Activated CD4-positive, alpha-beta T cell treated with anti-CD3 and anti-CD28 coated beads, Interleukin-2, amount 10 ng/mL, durations not matched to agents 24 days and 14 days (primary cell): ENCODE measurements at regions not wholly inside any gene's neighbourhood (a gene's known extent, or its start where the extent isn't known, plus 50 kb on each side); places are given as distances from the start of the nearest gene placed in this dataset.

Experiments used
- DNase-seq: peaks from one replicate; pipeline ENCODE4 v3.0.0; 2022
- H3K27ac Mint-ChIP-seq: one replicate; pipeline ENCODE4 v1.8.0; 2022; ENCODE audit warnings: mild to moderate bottlenecking, mixed read lengths
- H3K27me3 Mint-ChIP-seq: one replicate; pipeline ENCODE4 v1.8.0; 2022; ENCODE audit warnings: mixed read lengths
- H3K36me3 Mint-ChIP-seq: one replicate; pipeline ENCODE4 v1.8.0; 2022; ENCODE audit warnings: low read depth, mild to moderate bottlenecking, mixed read lengths
- H3K4me1 Mint-ChIP-seq: one replicate; pipeline ENCODE4 v1.8.0; 2021; ENCODE audit warnings: mixed read lengths
- H3K4me3 Mint-ChIP-seq: one replicate; pipeline ENCODE4 v1.8.0; 2022; ENCODE audit warnings: mild to moderate bottlenecking, moderate library complexity, mixed read lengths
- H3K9me3 Mint-ChIP-seq: one replicate; pipeline ENCODE4 v1.8.0; 2021; ENCODE audit warnings: mixed read lengths
- intact Hi-C: fragments of 100-400 bp; cut with micrococcal nuclease; formaldehyde crosslinking; loops from one replicate; pipeline ENCODE4 v1.15.1; 2023

- intact Hi-C loops = no loop called here
- Mint-ChIP-seq H3K36me3 (no peaks in the 10 kb centered on the region), H3K9me3 (no peaks in the 10 kb centered on the region), H3K4me3 (no peak overlapping the region), H3K27me3 (no peaks in the 10 kb centered on the region), H3K4me1 (no peaks in the 10 kb centered on the region), H3K27ac (no peak overlapping the region)
- no peak for DNase-seq
Observed at GRCh38 chr2:175475130-175475529, 293.6 kb upstream of the ATP5MC3 start.

- H3K27ac Mint-ChIP-seq = no peak overlapping the region
- H3K36me3 Mint-ChIP-seq = no peaks in the 10 kb centered on the region
- intact Hi-C loops = no loop called here
- no peak for DNase-seq
- H3K27me3 Mint-ChIP-seq = no peaks in the 10 kb centered on the region
- H3K9me3 Mint-ChIP-seq = no peaks in the 10 kb centered on the region
- no peaks in the 10 kb centered on the region for H3K4me1 Mint-ChIP-seq
- no peak overlapping the region for H3K4me3 Mint-ChIP-seq
Observed at GRCh38 chr2:175468431-175469098, 287.1 kb upstream of the ATP5MC3 start.

- no peak for DNase-seq
- Mint-ChIP-seq H3K4me1 (no peaks in the 10 kb centered on the region), H3K4me3 (no peak overlapping the region), H3K36me3 (no peaks in the 10 kb centered on the region), H3K27me3 (no peaks in the 10 kb centered on the region), H3K27ac (no peak overlapping the region), H3K9me3 (peaks cover 4% of the 10 kb centered on the region)
- intact Hi-C loops = no loop called here
Observed at GRCh38 chr2:175465101-175465500, 283.6 kb upstream of the ATP5MC3 start.

- no peaks in the 10 kb centered on the region for H3K27me3 Mint-ChIP-seq
- no peaks in the 10 kb centered on the region for H3K36me3 Mint-ChIP-seq
- no peak overlapping the region for H3K27ac Mint-ChIP-seq
- H3K4me3 Mint-ChIP-seq = no peak overlapping the region
- peaks cover 9% of the 10 kb centered on the region for H3K9me3 Mint-ChIP-seq
- H3K4me1 Mint-ChIP-seq = no peaks in the 10 kb centered on the region
- no peak for DNase-seq
- intact Hi-C loops = no loop called here
Observed at GRCh38 chr2:175464311-175464670, 282.8 kb upstream of the ATP5MC3 start.

- H3K27me3 Mint-ChIP-seq = no peaks in the 10 kb centered on the region
- intact Hi-C loops = no loop called here
Observed at GRCh38 chr2:175463589-175464310, 282.2 kb upstream of the ATP5MC3 start.

GRCh38 chr2:175463169-175463568 lies 281.7 kb upstream of the ATP5MC3 start:
- H3K4me1 Mint-ChIP-seq = no peaks in the 10 kb centered on the region
- peaks cover 9% of the 10 kb centered on the region for H3K9me3 Mint-ChIP-seq
- H3K36me3 Mint-ChIP-seq = no peaks in the 10 kb centered on the region
- H3K27ac Mint-ChIP-seq = no peak overlapping the region
- H3K27me3 Mint-ChIP-seq = no peaks in the 10 kb centered on the region
- intact Hi-C loops = no loop called here
- DNase-seq = no peak
- H3K4me3 Mint-ChIP-seq = no peak overlapping the region

More at GRCh38 chr2:175463589-175464310, 282.2 kb upstream of the ATP5MC3 start:
- H3K36me3 Mint-ChIP-seq = no peaks in the 10 kb centered on the region
- H3K4me3 Mint-ChIP-seq = no peak overlapping the region
- H3K9me3 Mint-ChIP-seq = peaks cover 9% of the 10 kb centered on the region
- no peak overlapping the region for H3K27ac Mint-ChIP-seq
- DNase-seq = no peak
- no peaks in the 10 kb centered on the region for H3K4me1 Mint-ChIP-seq

- Mint-ChIP-seq H3K36me3 (no peaks in the 10 kb centered on the region), H3K27ac (no peak overlapping the region), H3K4me1 (no peaks in the 10 kb centered on the region), H3K4me3 (no peak overlapping the region), H3K9me3 (peaks cover 9% of the 10 kb centered on the region), H3K27me3 (no peaks in the 10 kb centered on the region)
- DNase-seq = no peak
- intact Hi-C loops = no loop called here
Observed at GRCh38 chr2:175462246-175462645, 280.7 kb upstream of the ATP5MC3 start.

GRCh38 chr2:175461839-175462238 lies 280.3 kb upstream of the ATP5MC3 start:
- H3K4me1 Mint-ChIP-seq = no peaks in the 10 kb centered on the region
- H3K36me3 Mint-ChIP-seq = no peaks in the 10 kb centered on the region
- no peak overlapping the region for H3K27ac Mint-ChIP-seq
- peaks cover 9% of the 10 kb centered on the region for H3K9me3 Mint-ChIP-seq
- intact Hi-C loops = no loop called here
- H3K27me3 Mint-ChIP-seq = no peaks in the 10 kb centered on the region
- DNase-seq = no peak
- no peak overlapping the region for H3K4me3 Mint-ChIP-seq

GRCh38 chr2:175457895-175458448 lies 276.5 kb upstream of the ATP5MC3 start:
- H3K4me1 Mint-ChIP-seq = no peaks in the 10 kb centered on the region
- H3K9me3 Mint-ChIP-seq = peaks cover 9% of the 10 kb centered on the region
- no peak overlapping the region for H3K27ac Mint-ChIP-seq
- H3K4me3 Mint-ChIP-seq = no peak overlapping the region
- H3K36me3 Mint-ChIP-seq = no peaks in the 10 kb centered on the region
- intact Hi-C loops = no loop called here
- peaks cover 1% of the 10 kb centered on the region for H3K27me3 Mint-ChIP-seq
- no peak for DNase-seq

- no peak for DNase-seq
- Mint-ChIP-seq H3K9me3 (peaks cover 4% of the 10 kb centered on the region), H3K36me3 (no peaks in the 10 kb centered on the region), H3K27ac (no peak overlapping the region), H3K4me1 (no peaks in the 10 kb centered on the region), H3K4me3 (no peak overlapping the region), H3K27me3 (peaks cover 1% of the 10 kb centered on the region)
- intact Hi-C loops = no loop called here
Observed at GRCh38 chr2:175454953-175455389, 273.5 kb upstream of the ATP5MC3 start.

GRCh38 chr2:175450029-175450760 lies 268.7 kb upstream of the ATP5MC3 start:
- intact Hi-C loops = no loop called here
- H3K4me3 Mint-ChIP-seq = no peak overlapping the region
- no peaks in the 10 kb centered on the region for H3K4me1 Mint-ChIP-seq
- H3K9me3 Mint-ChIP-seq = no peaks in the 10 kb centered on the region
- H3K27ac Mint-ChIP-seq = no peak overlapping the region
- H3K27me3 Mint-ChIP-seq = peaks cover 1% of the 10 kb centered on the region
- H3K36me3 Mint-ChIP-seq = no peaks in the 10 kb centered on the region
- DNase-seq = no peak

- no peaks in the 10 kb centered on the region for H3K4me1 Mint-ChIP-seq
- H3K27ac Mint-ChIP-seq = no peak overlapping the region
- H3K36me3 Mint-ChIP-seq = no peaks in the 10 kb centered on the region
- no peaks in the 10 kb centered on the region for H3K9me3 Mint-ChIP-seq
- H3K27me3 Mint-ChIP-seq = peaks cover 1% of the 10 kb centered on the region
- intact Hi-C loops = no loop called here
- H3K4me3 Mint-ChIP-seq = no peak overlapping the region
- no peak for DNase-seq
Observed at GRCh38 chr2:175449616-175450015, 268.1 kb upstream of the ATP5MC3 start.

GRCh38 chr2:175446201-175446600 lies 264.7 kb upstream of the ATP5MC3 start:
- intact Hi-C loops = no loop called here
- no peaks in the 10 kb centered on the region for H3K27me3 Mint-ChIP-seq
- H3K4me1 Mint-ChIP-seq = no peaks in the 10 kb centered on the region
- DNase-seq = no peak
- no peak overlapping the region for H3K27ac Mint-ChIP-seq
- H3K36me3 Mint-ChIP-seq = no peaks in the 10 kb centered on the region
- H3K9me3 Mint-ChIP-seq = no peaks in the 10 kb centered on the region
- H3K4me3 Mint-ChIP-seq = no peak overlapping the region

GRCh38 chr2:175445281-175445680 lies 263.8 kb upstream of the ATP5MC3 start:
- H3K27ac Mint-ChIP-seq = no peak overlapping the region
- no peaks in the 10 kb centered on the region for H3K4me1 Mint-ChIP-seq
- H3K27me3 Mint-ChIP-seq = no peaks in the 10 kb centered on the region
- no peak overlapping the region for H3K4me3 Mint-ChIP-seq
- H3K36me3 Mint-ChIP-seq = no peaks in the 10 kb centered on the region
- no peaks in the 10 kb centered on the region for H3K9me3 Mint-ChIP-seq
- DNase-seq = no peak
- intact Hi-C loops = no loop called here
